Neutrophil (primary cell): ENCODE measurements at regions not wholly inside any gene's neighbourhood (a gene's known extent, or its start where the extent isn't known, plus 50 kb on each side); places are given as distances from the start of the nearest gene placed in this dataset.
"Not testable (repeated sequence)": the region's sequence is repeated elsewhere in the genome, so short reads cannot be mapped to it uniquely, and the experiment has no call there.

Source experiments
- H3K27ac ChIP-seq: fragments of 200-600 bp; sonication (generic); 2 replicates; pipeline ENCODE4 v1.5.1; 2016; ENCODE audit warnings: mild to moderate bottlenecking, moderate library complexity
- H3K27me3 ChIP-seq: fragments of 200-600 bp; sonication (generic); 2 replicates; pipeline ENCODE4 v1.6.0; 2016; ENCODE audit warnings: mild to moderate bottlenecking
- H3K36me3 ChIP-seq: fragments of 200-600 bp; sonication (generic); 2 replicates; pipeline ENCODE4 v1.5.1; 2017
- H3K4me1 ChIP-seq, 2 experiments: fragments of 200-600 bp in 1 of 2; sonication (generic) in 1 of 2; 1 replicate in 1 of 2; 2 replicates in 1 of 2; pipeline versions ENCODE4 v1.5.1 to v1.6.1; 2013 to 2016; ENCODE audit warnings: low read depth in 1 of 2, low read length in 1 of 2, mild to moderate bottlenecking in 1 of 2, moderate library complexity in 1 of 2; ENCODE audit not compliant: control insufficient read depth in 1 of 2, insufficient read depth in 1 of 2
- H3K4me3 ChIP-seq, 2 experiments: fragments of 200-600 bp in 1 of 2; sonication (generic) in 1 of 2; 1 replicate in 1 of 2; 2 replicates in 1 of 2; pipeline ENCODE4 v1.5.1; 2013 to 2016; ENCODE audit warnings: low read depth in 1 of 2, low read length in 1 of 2, mild to moderate bottlenecking in 1 of 2, moderate library complexity in 1 of 2
- H3K9me3 ChIP-seq: fragments of 200-600 bp; sonication (generic); 2 replicates; pipeline ENCODE4 v1.5.1; 2016
- CTCF ChIP-seq: fragments of 200-600 bp; sonication (generic); IDR thresholded peaks from 2 replicates; pipeline ENCODE4 v1.5.1; 2016; ENCODE audit warnings: antibody characterized with exemption

- no peaks in the 10 kb centered on the region for H3K27me3 ChIP-seq
- no peak overlapping the region for H3K4me3 ChIP-seq
- no peaks in the 10 kb centered on the region for H3K9me3 ChIP-seq
- H3K27ac ChIP-seq, result no peak overlapping the region
- TF ChIP-seq CTCF, result no peak
- H3K4me1 ChIP-seq, result no peaks in the 10 kb centered on the region
- H3K36me3 ChIP-seq, result no peaks in the 10 kb centered on the region
Measured at GRCh38 chr4:130985371-130985770, 1889.4 kb downstream of the C4orf33 start.

GRCh38 chr4:130995988-130996387 lies 1900.0 kb downstream of the C4orf33 start:
- Histone ChIP-seq H3K27ac (no peak overlapping the region), H3K4me3 (no peak overlapping the region), H3K36me3 (no peaks in the 10 kb centered on the region), H3K27me3 (no peaks in the 10 kb centered on the region), H3K9me3 (no peaks in the 10 kb centered on the region), H3K4me1 (no peaks in the 10 kb centered on the region)
- no peak for TF ChIP-seq CTCF

- no peak for TF ChIP-seq CTCF
- no peaks in the 10 kb centered on the region for H3K4me1 ChIP-seq
- no peak overlapping the region for H3K27ac ChIP-seq
- no peaks in the 10 kb centered on the region for H3K36me3 ChIP-seq
- no peak overlapping the region for H3K4me3 ChIP-seq
- no peaks in the 10 kb centered on the region for H3K27me3 ChIP-seq
- no peaks in the 10 kb centered on the region for H3K9me3 ChIP-seq
Measured at GRCh38 chr4:131001371-131001770, 1905.4 kb downstream of the C4orf33 start.

- H3K9me3 ChIP-seq, result no peaks in the 10 kb centered on the region
- TF ChIP-seq CTCF, result no peak
- H3K4me3 ChIP-seq, result no peak overlapping the region
- H3K27me3 ChIP-seq, result no peaks in the 10 kb centered on the region
- H3K36me3 ChIP-seq, result no peaks in the 10 kb centered on the region
- H3K4me1 ChIP-seq, result no peaks in the 10 kb centered on the region
- no peak overlapping the region for H3K27ac ChIP-seq
Measured at GRCh38 chr4:131002132-131002531, 1906.2 kb downstream of the C4orf33 start.

GRCh38 chr4:131006388-131006787 lies 1910.4 kb downstream of the C4orf33 start:
- Histone ChIP-seq H3K4me3 (no peak overlapping the region), H3K27ac (no peak overlapping the region), H3K27me3 (no peaks in the 10 kb centered on the region), H3K9me3 (no peaks in the 10 kb centered on the region), H3K4me1 (no peaks in the 10 kb centered on the region), H3K36me3 (no peaks in the 10 kb centered on the region)
- TF ChIP-seq CTCF, result no peak

- H3K27ac ChIP-seq, H3K4me3 ChIP-seq, H3K36me3 ChIP-seq, H3K9me3 ChIP-seq, H3K4me1 ChIP-seq, H3K27me3 ChIP-seq: not testable (repeated sequence)
Measured at GRCh38 chr4:131011961-131012360, 1916.0 kb downstream of the C4orf33 start.
